K562 (cell line): ENCODE measurements at regions not wholly inside any gene's neighbourhood (a gene's known extent, or its start where the extent isn't known, plus 50 kb on each side); places are given as distances from the start of the nearest gene placed in this dataset.

Experiments used
- ATAC-seq: fragments of 200-7000 bp; cut with Tn5 transposase; 3 replicates; pipeline ENCODE4 v1.9.1; 2020; ENCODE audit warnings: moderate library complexity
- BruUV-seq: library from RNA; stranded (reverse); fragments of 400-500 nt; replicated peaks from 2 replicates; lab custom pipeline; 2021; lab: Mats Ljungman, UMichigan
- CTCF ChIA-PET: fragments of 300-600 bp; formaldehyde crosslinking; extraction: SDS; loops from one replicate; lab custom pipeline; 2021; ENCODE audit warnings: low intra/inter-chr PET ratio; lab: Yijun Ruan, JAX
- POLR2A ChIA-PET: fragments of 300-600, 350-650 bp; sonication (Branson Sonifier 250); formaldehyde crosslinking; extraction: SDS; loops from one replicate; lab custom pipeline; 2021; ENCODE audit warnings: antibody characterized with exemption, inconsistent platforms; lab: Yijun Ruan, JAX
- DNase-seq, 4 experiments: peaks; one replicate each; pipeline versions ENCODE4 v3.0.0 to v3.0.0-alpha.2; 2011 to 2018; ENCODE audit warnings: low spot score in 3 of 4, mixed read lengths in 3 of 4; ENCODE audit errors: extremely low read depth in 1 of 4
- FAIRE-seq: peaks from 2 replicates; lab custom pipeline; 2011; peaks lifted over from hg19 to GRCh38; lab: Jason Lieb, UNC
- H2AFZ ChIP-seq: 2 replicates; pipeline ENCODE4 v1.6.0; 2011; ENCODE audit warnings: low read depth, low read length, control low read depth, inconsistent platforms
- H3K27ac ChIP-seq: fragments of 200-600 bp; 3 replicates; pipeline ENCODE4 v1.8.0; 2011; ENCODE audit warnings: low read depth, mild to moderate bottlenecking, control low read depth, inconsistent platforms, low read length, moderate library complexity, mixed read lengths; ENCODE audit errors: extremely low read depth
- H3K27me3 ChIP-seq, 2 experiments: fragments of 300-600 bp in 1 of 2; 2 replicates in 1 of 2; 3 replicates in 1 of 2; pipeline versions ENCODE4 v1.6.0 to v1.8.0; 2011; ENCODE audit warnings: inconsistent platforms in 2 of 2, low read length in 2 of 2, mild to moderate bottlenecking in 1 of 2, mixed read lengths in 1 of 2, moderate library complexity in 1 of 2; ENCODE audit not compliant: control insufficient read depth in 2 of 2, insufficient read depth in 2 of 2
- H3K36me3 ChIP-seq: fragments of 300-600 bp; 3 replicates; pipeline ENCODE4 v1.8.0; 2011; ENCODE audit warnings: mild to moderate bottlenecking, low read length, inconsistent platforms; ENCODE audit not compliant: control insufficient read depth, insufficient read depth
- H3K4me1 ChIP-seq, 2 experiments: fragments of 200-600 bp in 1 of 2; replicated peaks in 1 of 2; 2 replicates in 1 of 2; 3 replicates in 1 of 2; pipeline versions ENCODE4 v1.5.1 to v1.8.0; 2011; ENCODE audit warnings: inconsistent platforms in 2 of 2, low read length in 2 of 2, mild to moderate bottlenecking in 1 of 2, mixed read lengths in 1 of 2, moderate library complexity in 1 of 2; ENCODE audit not compliant: control insufficient read depth in 2 of 2, insufficient read depth in 2 of 2
- H3K4me2 ChIP-seq: 2 replicates; pipeline ENCODE4 v1.6.1; 2011; ENCODE audit warnings: low read length, control low read depth, inconsistent platforms, mixed read lengths; ENCODE audit not compliant: insufficient read depth
- H3K4me3 ChIP-seq: fragments of 200-600 bp; sonication (generic), shearing (Covaris generic); 2 replicates; pipeline ENCODE4 v1.5.1; 2016; ENCODE audit warnings: control low read depth, inconsistent platforms
- H3K79me2 ChIP-seq: fragments of 200-600 bp; 3 replicates; pipeline ENCODE4 v1.8.0; 2011; ENCODE audit warnings: low read length, inconsistent platforms; ENCODE audit not compliant: control insufficient read depth, insufficient read depth
- H3K9ac ChIP-seq, 2 experiments: 2 replicates each; pipeline versions ENCODE4 v1.6.0 to v1.6.1; 2011; ENCODE audit warnings: low read depth in 2 of 2, low read length in 2 of 2, control low read depth in 1 of 2, inconsistent platforms in 1 of 2, mild to moderate bottlenecking in 1 of 2, mixed read lengths in 1 of 2; ENCODE audit not compliant: insufficient read depth in 1 of 2
- H3K9me1 ChIP-seq: one replicate; pipeline ENCODE4 v1.6.0; 2011; ENCODE audit warnings: inconsistent platforms, mild to moderate bottlenecking, low read length, moderate library complexity; ENCODE audit not compliant: control insufficient read depth, insufficient read depth
- H3K9me3 ChIP-seq: replicated peaks from 2 replicates; pipeline ENCODE4 v1.5.1; 2011; ENCODE audit warnings: low read depth, low read length, inconsistent platforms; ENCODE audit not compliant: control insufficient read depth, insufficient read depth
- H4K20me1 ChIP-seq: replicated peaks from 2 replicates; pipeline ENCODE4 v1.6.1; 2011; ENCODE audit warnings: low read length, inconsistent platforms, mixed read lengths; ENCODE audit not compliant: control insufficient read depth, insufficient read depth
- BDP1 ChIP-seq: IDR thresholded peaks from 3 replicates; pipeline ENCODE4 v1.6.1; 2011; ENCODE audit not compliant: insufficient read length, insufficient read depth
- PHF8 ChIP-seq: fragments of 200-600 bp; sonication (generic); IDR thresholded peaks from 2 replicates; pipeline ENCODE4 v1.6.1; 2012; ENCODE audit warnings: mixed run types, mild to moderate bottlenecking, inconsistent platforms, low read length, moderate library complexity, borderline replicate concordance
- SMARCA4 ChIP-seq: fragments of 450-650 bp; IDR thresholded peaks from 2 replicates; pipeline ENCODE4 v1.6.1; 2016
- SOX6 ChIP-seq: fragments of 450-650 bp; IDR thresholded peaks from 2 replicates; pipeline ENCODE4 v1.6.1; 2014; ENCODE audit warnings: mild to moderate bottlenecking
- TFE3 ChIP-seq: fragments of 450-650 bp; formaldehyde crosslinking; IDR thresholded peaks from 2 replicates; pipeline ENCODE4 v1.4.0; 2020; ENCODE audit warnings: mild to moderate bottlenecking, mixed read lengths
- ZNF212 ChIP-seq: fragments of 450-650 bp; formaldehyde crosslinking; IDR thresholded peaks from 2 replicates; pipeline ENCODE4 v1.4.0; 2020; ENCODE audit warnings: mild to moderate bottlenecking
- WGBS: fragments of 100-300 bp; shearing (Covaris generic); methylation state at CpG from one replicate; pipeline ENCODE4 v1.1.6; 2016; ENCODE audit warnings: low coverage, mixed read lengths; ENCODE audit not compliant: insufficient coverage; ENCODE audit errors: missing lambda C conversion rate; 5-methylcytosine and 5-hydroxymethylcytosine counted together
- in situ Hi-C: fragments of 300-500 bp; cut with MboI; formaldehyde crosslinking; loops from 4 replicates; pipeline ENCODE4 v1.15.0; 2018; ENCODE audit warnings: inconsistent platforms, mixed read lengths
- intact Hi-C: fragments of 100-400 bp; cut with micrococcal nuclease; formaldehyde crosslinking; loops from 2 replicates; pipeline ENCODE4 v1.14.2; 2022
- TF ChIP-seq, protein P1 (sequence below), 3 experiments: fragments of 200-800 bp in 1 of 3; fragments of 250-450 bp in 1 of 3; fragments of 450-650 bp in 1 of 3; sonication (Bioruptor Pico) in 1 of 3; sonication (Bioruptor generic) in 1 of 3; formaldehyde crosslinking in 1 of 3; IDR thresholded peaks; 2 replicates each; pipeline versions ENCODE4 v1.6.1 to v1.8.0; 2016 to 2022; ENCODE audit warnings: mild to moderate bottlenecking in 2 of 3, missing genetic modification characterization in 2 of 3, missing compliant biosample characterization in 1 of 3, moderate library complexity in 1 of 3
- TF ChIP-seq, protein P2 (sequence below): IDR thresholded peaks from 3 replicates; pipeline ENCODE4 v1.6.1; 2011; ENCODE audit warnings: borderline replicate concordance, mild to moderate bottlenecking, moderate library complexity; ENCODE audit not compliant: insufficient read length; ENCODE audit errors: extremely low read depth
- TF ChIP-seq, protein P3 (sequence below): sonication (generic); formaldehyde crosslinking; IDR thresholded peaks from 2 replicates; pipeline ENCODE4 v1.8.1; 2023; ENCODE audit warnings: mild to moderate bottlenecking, missing genetic modification reagents

DNA sequence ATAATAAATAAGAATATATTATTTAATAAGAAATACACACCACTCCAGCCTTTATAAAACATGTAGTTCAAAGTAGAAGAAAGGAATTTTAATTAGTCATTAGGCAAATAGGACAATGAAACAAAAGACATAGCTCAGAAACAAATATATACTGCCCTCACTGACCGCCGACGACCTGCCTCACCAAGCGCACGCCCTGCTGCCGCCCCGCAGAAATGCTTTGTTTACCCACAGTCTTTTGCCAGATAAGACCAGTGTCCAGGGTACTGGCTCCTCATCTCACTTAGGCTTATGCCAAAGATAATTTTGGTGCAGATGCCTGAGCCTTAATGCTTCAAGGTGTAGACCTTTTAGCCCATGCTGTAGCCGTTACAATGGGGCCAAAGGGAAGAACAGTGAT is 199.5 kb downstream of the HHIP start:
- Histone ChIP-seq H3K4me1 (no peaks in the 10 kb centered on the region), H2AFZ (no peak overlapping the region), H3K4me2 (no peak overlapping the region), H3K79me2 (no peaks in the 10 kb centered on the region), H3K9ac (no peak overlapping the region)
- WGBS: under 1% methylated on average over 8 of the region's 8 CpGs
- POLR2A ChIA-PET: no interaction called here
- TF ChIP-seq SMARCA4 (no peak), SOX6 (no peak), PHF8 (no peak), TFE3 (CRISPR knock-in tag) (no peak), ZNF212 (no peak), BDP1 (no peak)
- TF ChIP-seq, protein P1, sequence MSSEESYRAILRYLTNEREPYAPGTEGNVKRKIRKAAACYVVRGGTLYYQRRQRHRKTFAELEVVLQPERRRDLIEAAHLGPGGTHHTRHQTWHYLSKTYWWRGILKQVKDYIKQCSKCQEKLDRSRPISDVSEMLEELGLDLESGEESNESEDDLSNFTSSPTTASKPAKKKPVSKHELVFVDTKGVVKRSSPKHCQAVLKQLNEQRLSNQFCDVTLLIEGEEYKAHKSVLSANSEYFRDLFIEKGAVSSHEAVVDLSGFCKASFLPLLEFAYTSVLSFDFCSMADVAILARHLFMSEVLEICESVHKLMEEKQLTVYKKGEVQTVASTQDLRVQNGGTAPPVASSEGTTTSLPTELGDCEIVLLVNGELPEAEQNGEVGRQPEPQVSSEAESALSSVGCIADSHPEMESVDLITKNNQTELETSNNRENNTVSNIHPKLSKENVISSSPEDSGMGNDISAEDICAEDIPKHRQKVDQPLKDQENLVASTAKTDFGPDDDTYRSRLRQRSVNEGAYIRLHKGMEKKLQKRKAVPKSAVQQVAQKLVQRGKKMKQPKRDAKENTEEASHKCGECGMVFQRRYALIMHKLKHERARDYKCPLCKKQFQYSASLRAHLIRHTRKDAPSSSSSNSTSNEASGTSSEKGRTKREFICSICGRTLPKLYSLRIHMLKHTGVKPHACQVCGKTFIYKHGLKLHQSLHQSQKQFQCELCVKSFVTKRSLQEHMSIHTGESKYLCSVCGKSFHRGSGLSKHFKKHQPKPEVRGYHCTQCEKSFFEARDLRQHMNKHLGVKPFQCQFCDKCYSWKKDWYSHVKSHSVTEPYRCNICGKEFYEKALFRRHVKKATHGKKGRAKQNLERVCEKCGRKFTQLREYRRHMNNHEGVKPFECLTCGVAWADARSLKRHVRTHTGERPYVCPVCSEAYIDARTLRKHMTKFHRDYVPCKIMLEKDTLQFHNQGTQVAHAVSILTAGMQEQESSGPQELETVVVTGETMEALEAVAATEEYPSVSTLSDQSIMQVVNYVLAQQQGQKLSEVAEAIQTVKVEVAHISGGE (CRISPR knock-in tag; IDR thresholded peaks at IDR 0.05): no peak
- TF ChIP-seq, protein P2, sequence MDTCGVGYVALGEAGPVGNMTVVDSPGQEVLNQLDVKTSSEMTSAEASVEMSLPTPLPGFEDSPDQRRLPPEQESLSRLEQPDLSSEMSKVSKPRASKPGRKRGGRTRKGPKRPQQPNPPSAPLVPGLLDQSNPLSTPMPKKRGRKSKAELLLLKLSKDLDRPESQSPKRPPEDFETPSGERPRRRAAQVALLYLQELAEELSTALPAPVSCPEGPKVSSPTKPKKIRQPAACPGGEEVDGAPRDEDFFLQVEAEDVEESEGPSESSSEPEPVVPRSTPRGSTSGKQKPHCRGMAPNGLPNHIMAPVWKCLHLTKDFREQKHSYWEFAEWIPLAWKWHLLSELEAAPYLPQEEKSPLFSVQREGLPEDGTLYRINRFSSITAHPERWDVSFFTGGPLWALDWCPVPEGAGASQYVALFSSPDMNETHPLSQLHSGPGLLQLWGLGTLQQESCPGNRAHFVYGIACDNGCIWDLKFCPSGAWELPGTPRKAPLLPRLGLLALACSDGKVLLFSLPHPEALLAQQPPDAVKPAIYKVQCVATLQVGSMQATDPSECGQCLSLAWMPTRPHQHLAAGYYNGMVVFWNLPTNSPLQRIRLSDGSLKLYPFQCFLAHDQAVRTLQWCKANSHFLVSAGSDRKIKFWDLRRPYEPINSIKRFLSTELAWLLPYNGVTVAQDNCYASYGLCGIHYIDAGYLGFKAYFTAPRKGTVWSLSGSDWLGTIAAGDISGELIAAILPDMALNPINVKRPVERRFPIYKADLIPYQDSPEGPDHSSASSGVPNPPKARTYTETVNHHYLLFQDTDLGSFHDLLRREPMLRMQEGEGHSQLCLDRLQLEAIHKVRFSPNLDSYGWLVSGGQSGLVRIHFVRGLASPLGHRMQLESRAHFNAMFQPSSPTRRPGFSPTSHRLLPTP: no peak
- TF ChIP-seq, protein P3, sequence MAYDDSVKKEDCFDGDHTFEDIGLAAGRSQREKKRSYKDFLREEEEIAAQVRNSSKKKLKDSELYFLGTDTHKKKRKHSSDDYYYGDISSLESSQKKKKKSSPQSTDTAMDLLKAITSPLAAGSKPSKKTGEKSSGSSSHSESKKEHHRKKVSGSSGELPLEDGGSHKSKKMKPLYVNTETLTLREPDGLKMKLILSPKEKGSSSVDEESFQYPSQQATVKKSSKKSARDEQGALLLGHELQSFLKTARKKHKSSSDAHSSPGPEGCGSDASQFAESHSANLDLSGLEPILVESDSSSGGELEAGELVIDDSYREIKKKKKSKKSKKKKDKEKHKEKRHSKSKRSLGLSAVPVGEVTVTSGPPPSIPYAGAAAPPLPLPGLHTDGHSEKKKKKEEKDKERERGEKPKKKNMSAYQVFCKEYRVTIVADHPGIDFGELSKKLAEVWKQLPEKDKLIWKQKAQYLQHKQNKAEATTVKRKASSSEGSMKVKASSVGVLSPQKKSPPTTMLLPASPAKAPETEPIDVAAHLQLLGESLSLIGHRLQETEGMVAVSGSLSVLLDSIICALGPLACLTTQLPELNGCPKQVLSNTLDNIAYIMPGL (CRISPR knock-in tag): no peak
- TF ChIP-seq, all 486 proteins: peak for 0
- H3K27me3 ChIP-seq: no peaks in the 10 kb centered on the region
- DNase-seq (no peak), FAIRE-seq (no peak), ATAC-seq (no peak)
- intact Hi-C loops (no loop called here), in situ Hi-C loops (loop anchor here (10.0 kb wide), 1 partner anchor 829 kb away; no protein-coding TSS in a partner anchor)
- H4K20me1 ChIP-seq: no peaks in the 10 kb centered on the region
- H3K9me1 ChIP-seq: no peaks in the 10 kb centered on the region
- no peak overlapping the region for H3K4me3 ChIP-seq
- no peaks in the 10 kb centered on the region for H3K9me3 ChIP-seq
- no peaks in the 10 kb centered on the region for H3K36me3 ChIP-seq
- no peak overlapping the region for H3K27ac ChIP-seq
- CTCF ChIA-PET: no interaction called here
- no TSS peak for BruUV-seq
